Calu3 (cell line): ENCODE measurements at regions not wholly inside any gene's neighbourhood (a gene's known extent, or its start where the extent isn't known, plus 50 kb on each side); places are given as distances from the start of the nearest gene placed in this dataset.

Experiments
- BruUV-seq: library from RNA; stranded (reverse); fragments of 400-500 nt; replicated peaks from 2 replicates; lab custom pipeline; 2021; lab: Mats Ljungman, UMichigan
- CTCF ChIA-PET: fragments of 300-600 bp; sonication (Branson Sonifier 250); formaldehyde crosslinking; loops from one replicate; lab custom pipeline; 2022; ENCODE audit warnings: antibody characterized with exemption; lab: Charles Lee
- DNase-seq: peaks from one replicate; pipeline ENCODE4 v3.0.0; 2022
- H3K27ac Mint-ChIP-seq: one replicate; pipeline ENCODE4 v1.8.0; 2022; ENCODE audit warnings: mixed read lengths; ENCODE audit not compliant: unreplicated experiment
- H3K27me3 Mint-ChIP-seq: one replicate; pipeline ENCODE4 v1.8.0; 2022; ENCODE audit warnings: mixed read lengths; ENCODE audit not compliant: unreplicated experiment
- H3K36me3 Mint-ChIP-seq: one replicate; pipeline ENCODE4 v1.8.0; 2022; ENCODE audit warnings: mild to moderate bottlenecking, moderate library complexity, mixed read lengths; ENCODE audit not compliant: insufficient read depth, unreplicated experiment
- H3K4me1 Mint-ChIP-seq: one replicate; pipeline ENCODE4 v1.8.0; 2022; ENCODE audit warnings: mild to moderate bottlenecking, low read depth, mixed read lengths; ENCODE audit not compliant: unreplicated experiment
- H3K4me3 Mint-ChIP-seq: one replicate; pipeline ENCODE4 v1.8.0; 2022; ENCODE audit warnings: mild to moderate bottlenecking, low read depth, moderate library complexity, mixed read lengths; ENCODE audit not compliant: unreplicated experiment
- H3K9me3 Mint-ChIP-seq: one replicate; pipeline ENCODE4 v1.8.0; 2022; ENCODE audit warnings: low read depth, mixed read lengths; ENCODE audit not compliant: unreplicated experiment
- intact Hi-C: fragments of 100-400 bp; cut with micrococcal nuclease; formaldehyde crosslinking; loops from one replicate; pipeline ENCODE4 v1.10.0; 2022; ENCODE audit not compliant: unreplicated experiment
- TF ChIP-seq, protein P1 (sequence below): fragments of 200-600 bp; IDR thresholded peaks from one replicate; pipeline ENCODE4 v1.8.0; 2022; ENCODE audit warnings: antibody characterized with exemption; ENCODE audit not compliant: unreplicated experiment

DNA sequence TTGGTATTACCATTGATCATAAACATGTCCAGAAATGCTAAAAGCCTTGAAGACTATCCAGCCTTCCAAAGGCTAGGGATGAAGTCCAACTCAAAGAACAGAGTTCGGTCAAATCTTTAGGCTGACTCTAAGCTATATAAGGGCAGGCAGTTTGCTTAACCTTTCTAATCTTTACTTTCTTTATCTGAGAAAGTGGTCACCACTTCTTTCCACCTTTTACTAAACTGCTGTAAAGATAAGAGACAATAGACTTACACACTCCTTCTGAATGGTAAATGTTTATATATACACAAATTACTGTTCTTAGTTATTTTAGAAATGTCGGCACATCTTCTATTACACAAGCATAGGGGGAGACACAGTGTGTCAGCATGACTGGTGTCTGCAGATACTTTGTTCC lies 100.4 kb downstream of the NREP start:
- no peak for DNase-seq
- no peak overlapping the region for H3K27ac Mint-ChIP-seq
- H3K4me1 Mint-ChIP-seq = no peaks in the 10 kb centered on the region
- H3K4me3 Mint-ChIP-seq = no peak overlapping the region
- intact Hi-C loops = no loop called here
- H3K27me3 Mint-ChIP-seq = no peaks in the 10 kb centered on the region
- H3K36me3 Mint-ChIP-seq = no peaks in the 10 kb centered on the region
- TF ChIP-seq, protein P1, sequence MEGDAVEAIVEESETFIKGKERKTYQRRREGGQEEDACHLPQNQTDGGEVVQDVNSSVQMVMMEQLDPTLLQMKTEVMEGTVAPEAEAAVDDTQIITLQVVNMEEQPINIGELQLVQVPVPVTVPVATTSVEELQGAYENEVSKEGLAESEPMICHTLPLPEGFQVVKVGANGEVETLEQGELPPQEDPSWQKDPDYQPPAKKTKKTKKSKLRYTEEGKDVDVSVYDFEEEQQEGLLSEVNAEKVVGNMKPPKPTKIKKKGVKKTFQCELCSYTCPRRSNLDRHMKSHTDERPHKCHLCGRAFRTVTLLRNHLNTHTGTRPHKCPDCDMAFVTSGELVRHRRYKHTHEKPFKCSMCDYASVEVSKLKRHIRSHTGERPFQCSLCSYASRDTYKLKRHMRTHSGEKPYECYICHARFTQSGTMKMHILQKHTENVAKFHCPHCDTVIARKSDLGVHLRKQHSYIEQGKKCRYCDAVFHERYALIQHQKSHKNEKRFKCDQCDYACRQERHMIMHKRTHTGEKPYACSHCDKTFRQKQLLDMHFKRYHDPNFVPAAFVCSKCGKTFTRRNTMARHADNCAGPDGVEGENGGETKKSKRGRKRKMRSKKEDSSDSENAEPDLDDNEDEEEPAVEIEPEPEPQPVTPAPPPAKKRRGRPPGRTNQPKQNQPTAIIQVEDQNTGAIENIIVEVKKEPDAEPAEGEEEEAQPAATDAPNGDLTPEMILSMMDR = no peak
- H3K9me3 Mint-ChIP-seq = peaks cover 8% of the 10 kb centered on the region
- BruUV-seq = no TSS peak
- CTCF ChIA-PET = interaction anchor here (0.6 kb wide), 1 partner anchor 125 kb away, joined by 7 read pairs; no protein-coding TSS in a partner anchor

DNA sequence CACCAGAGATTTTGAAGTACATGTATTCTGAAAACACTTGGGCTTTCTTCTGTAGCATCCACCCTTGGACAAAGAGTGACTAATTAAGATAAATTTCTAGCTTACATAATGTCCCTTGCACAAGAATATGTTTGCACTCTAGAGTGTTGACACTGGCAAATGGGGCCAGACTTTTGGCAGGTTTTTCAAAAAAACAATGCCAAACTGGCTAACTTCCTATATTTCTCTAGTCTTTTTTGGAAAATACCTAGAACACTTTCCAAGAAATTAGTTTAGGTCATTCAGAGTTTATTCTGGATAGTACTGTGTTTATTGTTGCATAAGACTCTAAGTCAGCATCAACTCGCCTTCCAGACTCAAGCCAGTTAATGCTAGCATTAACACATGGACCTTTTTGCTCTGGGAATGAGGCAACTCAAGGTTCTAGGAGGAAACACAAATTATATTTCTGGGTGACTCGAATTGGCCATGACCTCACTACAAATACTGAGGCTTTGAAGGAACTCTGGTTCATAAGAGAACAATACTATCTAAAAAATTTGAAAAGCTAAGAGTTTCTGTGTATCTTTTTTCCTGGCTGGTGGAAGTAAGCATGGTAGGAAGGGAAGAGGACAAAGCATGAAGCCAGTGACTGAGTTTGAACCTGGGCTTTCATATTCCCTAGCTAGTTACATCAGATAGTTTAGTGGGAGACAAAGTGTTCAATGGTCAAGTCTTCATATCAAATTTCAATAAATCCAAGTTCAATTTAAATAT lies 101.6 kb downstream of the NREP start:
- H3K9me3 Mint-ChIP-seq = peaks cover 5% of the 10 kb centered on the region
- H3K27me3 Mint-ChIP-seq = no peaks in the 10 kb centered on the region
- TF ChIP-seq, protein P1 = no peak
- BruUV-seq = no TSS peak
- no peak overlapping the region for H3K4me3 Mint-ChIP-seq
- no peak overlapping the region for H3K27ac Mint-ChIP-seq
- H3K36me3 Mint-ChIP-seq = no peaks in the 10 kb centered on the region
- CTCF ChIA-PET = no interaction called here
- intact Hi-C loops = no loop called here
- no peak for DNase-seq
- H3K4me1 Mint-ChIP-seq = no peaks in the 10 kb centered on the region

DNA sequence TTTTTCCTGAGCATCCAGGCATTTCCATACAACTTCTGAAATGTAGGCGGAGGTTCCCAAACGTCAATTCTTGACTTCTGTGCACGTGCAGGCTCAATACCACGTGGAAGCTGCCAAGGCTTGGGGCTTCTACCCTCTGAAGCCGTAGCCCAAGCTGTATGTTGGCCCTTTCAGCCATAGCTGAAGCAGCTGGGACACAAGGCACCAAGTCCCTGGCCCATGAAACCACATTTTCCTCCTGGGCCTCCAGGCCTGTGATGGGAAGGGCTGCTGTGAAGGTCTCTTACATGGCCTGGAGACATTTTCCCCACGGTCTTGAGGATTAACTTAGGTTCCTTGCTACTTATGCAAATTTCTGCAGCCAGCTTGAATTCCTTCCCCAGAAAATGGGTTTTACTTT lies 103.6 kb downstream of the NREP start:
- intact Hi-C loops = no loop called here
- no peak for DNase-seq

DNA sequence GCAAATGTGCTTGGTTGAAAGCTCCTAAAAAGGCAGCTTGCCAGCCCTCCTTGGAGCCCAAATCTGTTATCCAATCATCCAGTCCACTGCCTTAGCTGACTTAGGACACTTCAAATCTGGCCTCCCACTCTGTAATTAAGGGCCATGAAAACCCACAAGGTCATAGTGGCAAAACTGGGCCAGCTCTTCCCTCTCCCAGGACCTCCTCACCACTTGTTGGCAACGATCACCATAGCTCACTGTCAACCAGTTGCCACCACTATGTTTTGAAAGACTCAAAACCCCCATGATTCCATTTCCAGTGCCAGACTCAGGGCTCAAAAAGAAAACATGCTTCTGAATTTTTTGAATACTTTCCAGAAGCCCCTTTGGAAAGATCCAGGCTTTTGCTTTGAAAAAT lies 107.5 kb downstream of the NREP start:
- TF ChIP-seq, protein P1 = no peak
- DNase-seq = no peak
- Mint-ChIP-seq H3K9me3 (peaks cover 7% of the 10 kb centered on the region), H3K27me3 (peaks cover 11% of the 10 kb centered on the region), H3K4me1 (no peaks in the 10 kb centered on the region), H3K27ac (no peak overlapping the region), H3K36me3 (no peaks in the 10 kb centered on the region), H3K4me3 (no peak overlapping the region)
- intact Hi-C loops = no loop called here
- no TSS peak for BruUV-seq
- CTCF ChIA-PET = no interaction called here

More for the DNA sequence above, 103.6 kb downstream of the NREP start:
- Mint-ChIP-seq H3K4me3 (no peak overlapping the region), H3K4me1 (no peaks in the 10 kb centered on the region), H3K36me3 (no peaks in the 10 kb centered on the region), H3K9me3 (peaks cover 7% of the 10 kb centered on the region), H3K27ac (no peak overlapping the region), H3K27me3 (no peaks in the 10 kb centered on the region)
- TF ChIP-seq, protein P1 = no peak
- BruUV-seq = no TSS peak
- CTCF ChIA-PET = no interaction called here
